PC-9 (cell line): ENCODE measurements at regions not wholly inside any gene's neighbourhood (a gene's known extent, or its start where the extent isn't known, plus 50 kb on each side); places are given as distances from the start of the nearest gene placed in this dataset.

Source experiments
- BruUV-seq: library from RNA; stranded (reverse); fragments of 400-500 nt; replicated peaks from 2 replicates; lab custom pipeline; 2021; lab: Mats Ljungman, UMichigan
- CTCF ChIA-PET: fragments of 300-600 bp; sonication (Branson Sonifier 250); formaldehyde crosslinking; loops from one replicate; lab custom pipeline; 2022; ENCODE audit warnings: antibody characterized with exemption; lab: Charles Lee
- POLR2A ChIA-PET: fragments of 300-600 bp; sonication (Branson Sonifier 250); formaldehyde crosslinking; loops from one replicate; lab custom pipeline; 2022; ENCODE audit warnings: antibody characterized with exemption; ENCODE audit not compliant: unreplicated experiment; lab: Charles Lee
- DNase-seq, 2 experiments: peaks; one replicate each; pipeline versions ENCODE4 v3.0.0 to v3.0.0-alpha.2; 2015 to 2022; ENCODE audit warnings: mixed read lengths in 1 of 2
- H2AFZ ChIP-seq: fragments of 200-600 bp; sonication (generic); 2 replicates; pipeline ENCODE4 v1.8.1; 2017; ENCODE audit warnings: antibody characterized with exemption
- H3F3A ChIP-seq: fragments of 200-600 bp; sonication (generic); 2 replicates; pipeline ENCODE4 v1.8.1; 2017; ENCODE audit warnings: antibody characterized with exemption, mild to moderate bottlenecking, low read depth; ENCODE audit not compliant: insufficient read depth
- H3K27ac ChIP-seq: fragments of 200-600 bp; sonication (generic); 2 replicates; pipeline ENCODE4 v1.6.1; 2016; ENCODE audit warnings: mixed run types
- H3K27me3 ChIP-seq: fragments of 200-600 bp; sonication (generic); 2 replicates; pipeline ENCODE4 v1.6.1; 2016; ENCODE audit warnings: low read depth, mixed run types; ENCODE audit not compliant: insufficient read depth
- H3K36me3 ChIP-seq: fragments of 200-600 bp; sonication (generic); 2 replicates; pipeline ENCODE4 v1.6.1; 2016; ENCODE audit warnings: low read depth, mixed run types
- H3K4me1 ChIP-seq: fragments of 200-600 bp; sonication (generic); replicated peaks from 2 replicates; pipeline ENCODE4 v1.6.1; 2016; ENCODE audit warnings: mixed run types; ENCODE audit not compliant: insufficient read depth
- H3K4me2 ChIP-seq: fragments of 200-600 bp; sonication (generic); 2 replicates; pipeline ENCODE4 v1.6.1; 2017; ENCODE audit warnings: mixed run types
- H3K4me3 ChIP-seq: fragments of 200-600 bp; sonication (generic); 2 replicates; pipeline ENCODE4 v1.6.1; 2016; ENCODE audit warnings: mixed run types
- H3K79me2 ChIP-seq: fragments of 200-600 bp; sonication (generic); 2 replicates; pipeline ENCODE4 v1.6.1; 2017; ENCODE audit warnings: low read depth, mixed run types
- H3K9me2 ChIP-seq: fragments of 200-600 bp; sonication (generic); 2 replicates; pipeline ENCODE4 v1.8.1; 2017; ENCODE audit warnings: mild to moderate bottlenecking; ENCODE audit not compliant: insufficient read depth
- H3K9me3 ChIP-seq: fragments of 200-600 bp; sonication (generic); 2 replicates; pipeline ENCODE4 v1.8.1; 2016; ENCODE audit warnings: low read depth; ENCODE audit not compliant: insufficient read depth
- H4K20me1 ChIP-seq: fragments of 200-600 bp; sonication (generic); 2 replicates; pipeline ENCODE4 v1.8.1; 2017; ENCODE audit not compliant: insufficient read depth
- EZH2 ChIP-seq: fragments of 200-600 bp; sonication (generic); IDR thresholded peaks from 2 replicates; pipeline ENCODE4 v1.8.0; 2017; ENCODE audit warnings: antibody characterized with exemption, low read depth
- intact Hi-C: fragments of 100-400 bp; cut with micrococcal nuclease; formaldehyde crosslinking; loops from one replicate; pipeline ENCODE4 v1.10.0; 2022; ENCODE audit not compliant: unreplicated experiment
- TF ChIP-seq, protein P1 (sequence below): fragments of 200-600 bp; sonication (generic); conservative IDR thresholded peaks from 2 replicates; pipeline ENCODE4 v1.6.1; 2017; ENCODE audit warnings: mixed run types, antibody characterized with exemption, mild to moderate bottlenecking, moderate library complexity

DNA sequence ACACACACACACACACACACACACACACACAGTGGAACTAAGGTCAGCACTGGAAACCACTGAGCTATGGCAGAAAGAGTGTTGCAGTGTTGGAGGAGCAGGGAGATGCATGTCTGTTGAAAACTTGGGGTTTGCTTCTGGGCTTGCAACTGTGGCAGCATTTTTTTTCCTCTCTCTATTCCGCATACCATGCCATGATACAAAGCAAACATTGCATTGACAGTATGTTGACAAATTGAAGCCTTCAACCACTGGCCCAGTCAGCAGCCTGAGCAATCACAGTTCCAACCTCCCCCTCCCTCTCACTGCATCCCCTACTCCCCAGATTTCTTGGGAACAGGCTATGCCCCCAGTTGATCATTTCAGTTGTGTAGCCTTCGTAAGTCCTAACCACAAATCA lies 478.1 kb upstream of the WWC1 start:
- Histone ChIP-seq H3K4me1 (peaks cover 9% of the 10 kb centered on the region), H2AFZ (no peak overlapping the region), H3K36me3 (no peaks in the 10 kb centered on the region), H3K27me3 (no peaks in the 10 kb centered on the region), H3K4me2 (no peak overlapping the region), H3K4me3 (no peak overlapping the region), H3K9me2 (no peaks in the 10 kb centered on the region), H3K79me2 (no peaks in the 10 kb centered on the region), H3K27ac (no peak overlapping the region), H3K9me3 (no peaks in the 10 kb centered on the region), H4K20me1 (no peaks in the 10 kb centered on the region), H3F3A (no peaks in the 10 kb centered on the region)
- ChIA-PET POLR2A (no interaction called here), CTCF (no interaction called here)
- TF ChIP-seq, protein P1, sequence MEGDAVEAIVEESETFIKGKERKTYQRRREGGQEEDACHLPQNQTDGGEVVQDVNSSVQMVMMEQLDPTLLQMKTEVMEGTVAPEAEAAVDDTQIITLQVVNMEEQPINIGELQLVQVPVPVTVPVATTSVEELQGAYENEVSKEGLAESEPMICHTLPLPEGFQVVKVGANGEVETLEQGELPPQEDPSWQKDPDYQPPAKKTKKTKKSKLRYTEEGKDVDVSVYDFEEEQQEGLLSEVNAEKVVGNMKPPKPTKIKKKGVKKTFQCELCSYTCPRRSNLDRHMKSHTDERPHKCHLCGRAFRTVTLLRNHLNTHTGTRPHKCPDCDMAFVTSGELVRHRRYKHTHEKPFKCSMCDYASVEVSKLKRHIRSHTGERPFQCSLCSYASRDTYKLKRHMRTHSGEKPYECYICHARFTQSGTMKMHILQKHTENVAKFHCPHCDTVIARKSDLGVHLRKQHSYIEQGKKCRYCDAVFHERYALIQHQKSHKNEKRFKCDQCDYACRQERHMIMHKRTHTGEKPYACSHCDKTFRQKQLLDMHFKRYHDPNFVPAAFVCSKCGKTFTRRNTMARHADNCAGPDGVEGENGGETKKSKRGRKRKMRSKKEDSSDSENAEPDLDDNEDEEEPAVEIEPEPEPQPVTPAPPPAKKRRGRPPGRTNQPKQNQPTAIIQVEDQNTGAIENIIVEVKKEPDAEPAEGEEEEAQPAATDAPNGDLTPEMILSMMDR, result no peak
- TF ChIP-seq EZH2, result no peak
- no TSS peak for BruUV-seq
- peak in 1 of 2 experiments; percentile 76 for DNase-seq
- intact Hi-C loops, result no loop called here

DNA sequence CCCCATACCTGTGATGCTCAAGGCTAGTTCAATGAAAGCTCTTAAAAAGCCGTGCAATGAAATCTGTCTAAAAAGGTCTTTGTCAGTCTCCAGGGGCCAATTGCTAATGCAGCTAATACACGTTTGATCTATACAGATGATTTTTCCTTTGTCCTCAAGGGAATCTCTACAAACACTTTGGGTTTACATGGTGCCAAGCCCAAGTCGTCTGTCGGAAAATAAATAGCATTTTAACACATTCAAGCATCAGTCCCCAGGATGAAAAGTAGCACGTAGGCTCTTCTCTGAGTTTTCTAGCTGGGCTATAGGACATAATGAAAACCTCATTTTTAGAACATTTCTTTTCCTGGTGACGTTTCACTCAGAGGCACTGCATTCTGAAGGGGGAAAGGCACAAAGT lies 477.4 kb upstream of the WWC1 start:
- Histone ChIP-seq H3K36me3 (no peaks in the 10 kb centered on the region), H3K4me3 (no peak overlapping the region), H3K27ac (no peak overlapping the region), H3K27me3 (no peaks in the 10 kb centered on the region), H3K4me2 (no peak overlapping the region), H3K9me2 (no peaks in the 10 kb centered on the region), H4K20me1 (no peaks in the 10 kb centered on the region), H2AFZ (no peak overlapping the region), H3K9me3 (no peaks in the 10 kb centered on the region), H3K4me1 (peaks cover 9% of the 10 kb centered on the region), H3F3A (no peaks in the 10 kb centered on the region), H3K79me2 (no peaks in the 10 kb centered on the region)
- no TSS peak for BruUV-seq
- ChIA-PET CTCF (no interaction called here), POLR2A (no interaction called here)
- no peak for TF ChIP-seq EZH2
- TF ChIP-seq, protein P1, result no peak
- DNase-seq, result no peak
- intact Hi-C loops, result no loop called here

DNA sequence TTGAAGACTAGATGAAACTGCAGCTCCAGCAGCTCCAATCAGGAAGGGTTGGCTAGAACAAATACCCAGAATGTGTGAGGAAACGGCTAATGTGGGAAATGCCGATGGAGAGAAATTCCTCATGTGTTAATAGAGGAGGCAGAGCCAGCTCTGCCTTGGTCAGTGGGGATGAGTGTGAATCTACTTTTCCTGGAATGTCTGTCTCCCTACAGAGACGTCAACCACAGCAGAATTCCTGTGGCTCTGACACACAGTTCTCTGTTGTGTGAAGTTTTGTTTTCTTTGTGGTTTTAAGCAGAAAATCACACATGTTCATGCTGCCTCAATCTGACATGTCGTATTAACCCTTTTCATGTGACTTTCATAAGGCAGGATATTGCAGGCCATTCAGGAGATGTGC lies 476.6 kb upstream of the WWC1 start:
- BruUV-seq, result no TSS peak
- Histone ChIP-seq H3K9me2 (no peaks in the 10 kb centered on the region), H3K27me3 (no peaks in the 10 kb centered on the region), H3K79me2 (no peaks in the 10 kb centered on the region), H3K27ac (no peak overlapping the region), H3K4me2 (no peak overlapping the region), H3K4me1 (peaks cover 9% of the 10 kb centered on the region), H4K20me1 (no peaks in the 10 kb centered on the region), H3K9me3 (no peaks in the 10 kb centered on the region), H3K36me3 (no peaks in the 10 kb centered on the region), H3K4me3 (no peak overlapping the region), H3F3A (no peaks in the 10 kb centered on the region), H2AFZ (no peak overlapping the region)
- ChIA-PET CTCF (no interaction called here), POLR2A (no interaction called here)
- TF ChIP-seq EZH2, result no peak
- TF ChIP-seq, protein P1, result no peak
- peak; percentile 2 to 51 for DNase-seq
- intact Hi-C loops, result loop anchor here (5.0 kb wide), 1 partner anchor 228 kb away; no protein-coding TSS in a partner anchor
